ENCODE measurements at regions not wholly inside any gene's neighbourhood (a gene's known extent, or its start where the extent isn't known, plus 50 kb on each side); places are given as distances from the start of the nearest gene placed in this dataset.

- no peak for DNase-seq
- Mint-ChIP-seq H3K4me1 (no peaks in the 10 kb centered on the region), H3K9me3 (no peaks in the 10 kb centered on the region), H3K4me3 (no peak overlapping the region), H3K27me3 (ENCODE audit: low read depth, poor library complexity) (peaks cover 6% of the 10 kb centered on the region), H3K27ac (no peak overlapping the region), H3K36me3 (ENCODE audit: low read depth) (no peaks in the 10 kb centered on the region)
- TF ChIP-seq CTCF (IDR thresholded peaks at IDR 0.05) = no peak
Observed at GRCh38 chr6:130766239-130767144, 60.7 kb upstream of the SMLR1 start.

GRCh38 chr6:130769861-130770260, 57.3 kb upstream of the SMLR1 start:
- DNase-seq = no peak
- H3K36me3 Mint-ChIP-seq (ENCODE audit: low read depth) = no peaks in the 10 kb centered on the region
- TF ChIP-seq CTCF (IDR thresholded peaks at IDR 0.05) = no peak
- H3K27ac Mint-ChIP-seq = no peak overlapping the region
- no peak overlapping the region for H3K4me3 Mint-ChIP-seq
- H3K9me3 Mint-ChIP-seq = no peaks in the 10 kb centered on the region
- no peaks in the 10 kb centered on the region for H3K27me3 Mint-ChIP-seq (ENCODE audit: low read depth, poor library complexity)
- no peaks in the 10 kb centered on the region for H3K4me1 Mint-ChIP-seq

- Mint-ChIP-seq H3K27ac (no peak overlapping the region), H3K9me3 (no peaks in the 10 kb centered on the region), H3K27me3 (ENCODE audit: low read depth, poor library complexity) (no peaks in the 10 kb centered on the region), H3K36me3 (ENCODE audit: low read depth) (no peaks in the 10 kb centered on the region), H3K4me3 (no peak overlapping the region), H3K4me1 (no peaks in the 10 kb centered on the region)
- TF ChIP-seq CTCF (IDR thresholded peaks at IDR 0.05) = no peak
- no peak for DNase-seq
Observed at GRCh38 chr6:130771741-130772140, 55.5 kb upstream of the SMLR1 start.

GRCh38 chr6:130773860-130774259, 53.3 kb upstream of the SMLR1 start:
- Mint-ChIP-seq H3K27me3 (ENCODE audit: low read depth, poor library complexity) (no peaks in the 10 kb centered on the region), H3K4me1 (no peaks in the 10 kb centered on the region), H3K36me3 (ENCODE audit: low read depth) (no peaks in the 10 kb centered on the region), H3K27ac (no peak overlapping the region), H3K9me3 (no peaks in the 10 kb centered on the region), H3K4me3 (no peak overlapping the region)
- TF ChIP-seq CTCF (IDR thresholded peaks at IDR 0.05) = no peak
- no peak for DNase-seq

GRCh38 chr6:130775411-130776012, 51.7 kb upstream of the SMLR1 start:
- Mint-ChIP-seq H3K36me3 (ENCODE audit: low read depth) (no peaks in the 10 kb centered on the region), H3K27me3 (ENCODE audit: low read depth, poor library complexity) (no peaks in the 10 kb centered on the region)
- TF ChIP-seq CTCF (IDR thresholded peaks at IDR 0.05) = no peak

More at GRCh38 chr6:130775411-130776012, 51.7 kb upstream of the SMLR1 start:
- Mint-ChIP-seq H3K27ac (no peak overlapping the region), H3K9me3 (peaks cover 7% of the 10 kb centered on the region), H3K4me1 (no peaks in the 10 kb centered on the region), H3K4me3 (no peak overlapping the region)
- DNase-seq = no peak
